Muscle of leg (tissue), 3 donors: ENCODE measurements at regions not wholly inside any gene's neighbourhood (a gene's known extent, or its start where the extent isn't known, plus 50 kb on each side); places are given as distances from the start of the nearest gene placed in this dataset.
A peak's percentile ranks its signal among the peaks of the same experiment; 100 is the strongest.

Experiments used
- DNase-seq: peaks from one replicate; pipeline ENCODE4 v3.0.0; 2013
- H3K27ac ChIP-seq: one replicate; pipeline ENCODE4 v1.5.1; 2013; ENCODE audit warnings: mild to moderate bottlenecking, low read length, control low read depth
- H3K27me3 ChIP-seq: one replicate; pipeline ENCODE4 v1.6.1; 2013; ENCODE audit warnings: low read length; ENCODE audit not compliant: control insufficient read depth, insufficient read depth
- H3K36me3 ChIP-seq: one replicate; pipeline ENCODE4 v1.6.1; 2013; ENCODE audit warnings: low read length; ENCODE audit not compliant: control insufficient read depth, insufficient read depth
- H3K4me1 ChIP-seq: one replicate; pipeline ENCODE4 v1.6.1; 2013; ENCODE audit warnings: low read length; ENCODE audit not compliant: control insufficient read depth, insufficient read depth
- H3K4me3 ChIP-seq: one replicate; pipeline ENCODE4 v1.5.1; 2013; ENCODE audit warnings: low read length, control low read depth
- H3K9me3 ChIP-seq: replicated peaks from 2 replicates; pipeline ENCODE4 v1.6.1; 2013; ENCODE audit warnings: low read depth, low read length; ENCODE audit not compliant: control insufficient read depth
- WGBS: methylation state at CpG from one replicate; pipeline ENCODE4 v1.1.5; 2013; ENCODE audit warnings: missing lambda C conversion rate; ENCODE audit not compliant: insufficient coverage; 5-methylcytosine and 5-hydroxymethylcytosine counted together

GRCh38 chr12:125766091-125766490, 700.9 kb downstream of the AACS start:
- H3K4me3 ChIP-seq = no peak overlapping the region
- no peak for DNase-seq
- WGBS = no CpG with 5 or more reads among the region's 5 CpGs
- H3K4me1 ChIP-seq = no peaks in the 10 kb centered on the region
- H3K9me3 ChIP-seq = no peaks in the 10 kb centered on the region
- no peaks in the 10 kb centered on the region for H3K27me3 ChIP-seq
- no peak overlapping the region for H3K27ac ChIP-seq
- no peaks in the 10 kb centered on the region for H3K36me3 ChIP-seq

GRCh38 chr12:125772403-125772802, 707.2 kb downstream of the AACS start:
- 83% methylated on average over 2 of the region's 2 CpGs for WGBS
- no peaks in the 10 kb centered on the region for H3K4me1 ChIP-seq
- no peak for DNase-seq
- H3K4me3 ChIP-seq = no peak overlapping the region
- H3K36me3 ChIP-seq = no peaks in the 10 kb centered on the region
- no peaks in the 10 kb centered on the region for H3K27me3 ChIP-seq
- H3K9me3 ChIP-seq = no peaks in the 10 kb centered on the region
- H3K27ac ChIP-seq = no peak overlapping the region

- Histone ChIP-seq H3K4me3 (no peak overlapping the region), H3K9me3 (no peaks in the 10 kb centered on the region), H3K36me3 (no peaks in the 10 kb centered on the region), H3K27me3 (no peaks in the 10 kb centered on the region), H3K27ac (no peak overlapping the region), H3K4me1 (no peaks in the 10 kb centered on the region)
- DNase-seq = peak; percentile 5
- 14% methylated on average over 6 of the region's 14 CpGs for WGBS
Measured at GRCh38 chr12:125773033-125773640, 707.9 kb downstream of the AACS start.

GRCh38 chr12:125775507-125775906, 710.3 kb downstream of the AACS start:
- no peak for DNase-seq
- Histone ChIP-seq H3K4me1 (no peaks in the 10 kb centered on the region), H3K27ac (no peak overlapping the region), H3K4me3 (no peak overlapping the region), H3K36me3 (no peaks in the 10 kb centered on the region), H3K27me3 (no peaks in the 10 kb centered on the region), H3K9me3 (no peaks in the 10 kb centered on the region)
- WGBS = no CpG with 5 or more reads among the region's 3 CpGs

- H3K4me3 ChIP-seq = no peak overlapping the region
- DNase-seq = no peak
- no peaks in the 10 kb centered on the region for H3K27me3 ChIP-seq
- H3K4me1 ChIP-seq = no peaks in the 10 kb centered on the region
- H3K27ac ChIP-seq = no peak overlapping the region
- H3K36me3 ChIP-seq = no peaks in the 10 kb centered on the region
- WGBS = 80% methylated on average over 1 of the region's 3 CpGs
- no peaks in the 10 kb centered on the region for H3K9me3 ChIP-seq
Measured at GRCh38 chr12:125776212-125776611, 711.0 kb downstream of the AACS start.

GRCh38 chr12:125786143-125786542, 720.9 kb downstream of the AACS start:
- no CpG with 5 or more reads among the region's 2 CpGs for WGBS
- no peak overlapping the region for H3K4me3 ChIP-seq

GRCh38 chr12:125794401-125794800, 729.2 kb downstream of the AACS start:
- WGBS = no CpG with 5 or more reads among the region's 3 CpGs
- Histone ChIP-seq H3K4me3 (no peak overlapping the region), H3K36me3 (no peaks in the 10 kb centered on the region), H3K9me3 (peaks cover 6% of the 10 kb centered on the region), H3K27ac (no peak overlapping the region), H3K4me1 (no peaks in the 10 kb centered on the region), H3K27me3 (no peaks in the 10 kb centered on the region)
- DNase-seq = no peak

More at GRCh38 chr12:125786143-125786542, 720.9 kb downstream of the AACS start:
- H3K36me3 ChIP-seq = no peaks in the 10 kb centered on the region
- peaks cover 6% of the 10 kb centered on the region for H3K9me3 ChIP-seq
- H3K27ac ChIP-seq = no peak overlapping the region
- DNase-seq = peak; percentile 3
- no peaks in the 10 kb centered on the region for H3K27me3 ChIP-seq
- H3K4me1 ChIP-seq = no peaks in the 10 kb centered on the region

GRCh38 chr12:125797421-125798175, 732.4 kb downstream of the AACS start:
- no CpG with 5 or more reads among the region's 4 CpGs for WGBS
- Histone ChIP-seq H3K4me3 (no peak overlapping the region), H3K4me1 (no peaks in the 10 kb centered on the region), H3K36me3 (no peaks in the 10 kb centered on the region), H3K27ac (no peak overlapping the region), H3K9me3 (no peaks in the 10 kb centered on the region), H3K27me3 (no peaks in the 10 kb centered on the region)
- DNase-seq = no peak

- Histone ChIP-seq H3K4me1 (no peaks in the 10 kb centered on the region), H3K9me3 (no peaks in the 10 kb centered on the region), H3K4me3 (no peak overlapping the region), H3K36me3 (no peaks in the 10 kb centered on the region), H3K27ac (no peak overlapping the region), H3K27me3 (no peaks in the 10 kb centered on the region)
- no peak for DNase-seq
- WGBS = 92% methylated on average over 2 of the region's 7 CpGs
Measured at GRCh38 chr12:125804660-125805059, 739.4 kb downstream of the AACS start.

- Histone ChIP-seq H3K9me3 (peaks cover 4% of the 10 kb centered on the region), H3K4me1 (no peaks in the 10 kb centered on the region), H3K27ac (no peak overlapping the region), H3K27me3 (no peaks in the 10 kb centered on the region), H3K4me3 (no peak overlapping the region), H3K36me3 (no peaks in the 10 kb centered on the region)
- no peak for DNase-seq
- no CpG with 5 or more reads among the region's 2 CpGs for WGBS
Measured at GRCh38 chr12:125824276-125824675, 759.0 kb downstream of the AACS start.
